ENCODE measurements at regions not wholly inside any gene's neighbourhood (a gene's known extent, or its start where the extent isn't known, plus 50 kb on each side); places are given as distances from the start of the nearest gene placed in this dataset.

DNA sequence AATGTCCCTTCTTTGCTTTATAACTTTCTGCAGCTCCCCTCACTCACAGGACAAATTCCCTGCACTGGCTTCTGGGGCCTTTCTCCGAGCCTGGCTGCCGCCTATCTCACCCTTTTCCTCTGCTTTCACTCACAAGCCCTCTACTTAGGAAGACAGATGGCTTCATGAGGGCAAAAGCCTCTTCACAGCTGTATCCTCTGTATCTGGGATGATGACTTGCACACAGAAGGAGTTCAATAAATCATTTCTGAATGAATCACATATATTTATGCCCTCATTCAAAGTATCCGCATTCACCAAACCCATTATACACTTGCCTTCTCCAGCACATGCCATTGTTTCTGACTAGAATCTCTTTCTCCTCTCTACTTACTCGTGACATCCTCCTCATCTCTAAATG is 159.0 kb upstream of the RIPOR2 start:
- no peak overlapping the region for H2AFZ ChIP-seq (ENCODE audit: low read length)
- H3K9me2 ChIP-seq (replicated peaks; ENCODE audit: low read depth, low read length): no peaks in the 10 kb centered on the region
- no peaks in the 10 kb centered on the region for H3F3A ChIP-seq (ENCODE audit: low read depth)
- peaks cover 3% of the 10 kb centered on the region; the same call in 1 of the 2 replicates for H3K36me3 ChIP-seq (ENCODE audit: insufficient read depth, low read length)
- no peak overlapping the region for H3K4me3 ChIP-seq (ENCODE audit: low read length, poor library complexity, severe bottlenecking)
- TF ChIP-seq EZH2phosphoT487 (IDR thresholded peaks at IDR 0.05; ENCODE audit: borderline replicate concordance): no peak
- TF ChIP-seq, protein P1, sequence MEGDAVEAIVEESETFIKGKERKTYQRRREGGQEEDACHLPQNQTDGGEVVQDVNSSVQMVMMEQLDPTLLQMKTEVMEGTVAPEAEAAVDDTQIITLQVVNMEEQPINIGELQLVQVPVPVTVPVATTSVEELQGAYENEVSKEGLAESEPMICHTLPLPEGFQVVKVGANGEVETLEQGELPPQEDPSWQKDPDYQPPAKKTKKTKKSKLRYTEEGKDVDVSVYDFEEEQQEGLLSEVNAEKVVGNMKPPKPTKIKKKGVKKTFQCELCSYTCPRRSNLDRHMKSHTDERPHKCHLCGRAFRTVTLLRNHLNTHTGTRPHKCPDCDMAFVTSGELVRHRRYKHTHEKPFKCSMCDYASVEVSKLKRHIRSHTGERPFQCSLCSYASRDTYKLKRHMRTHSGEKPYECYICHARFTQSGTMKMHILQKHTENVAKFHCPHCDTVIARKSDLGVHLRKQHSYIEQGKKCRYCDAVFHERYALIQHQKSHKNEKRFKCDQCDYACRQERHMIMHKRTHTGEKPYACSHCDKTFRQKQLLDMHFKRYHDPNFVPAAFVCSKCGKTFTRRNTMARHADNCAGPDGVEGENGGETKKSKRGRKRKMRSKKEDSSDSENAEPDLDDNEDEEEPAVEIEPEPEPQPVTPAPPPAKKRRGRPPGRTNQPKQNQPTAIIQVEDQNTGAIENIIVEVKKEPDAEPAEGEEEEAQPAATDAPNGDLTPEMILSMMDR (conservative IDR thresholded peaks at IDR 0.05; ENCODE audit: low read length): no peak
- no peaks in the 10 kb centered on the region for H3K27me3 ChIP-seq (ENCODE audit: insufficient read depth, low read length, poor library complexity, severe bottlenecking)
- no peak overlapping the region for H3K9ac ChIP-seq (ENCODE audit: low read depth, low read length, poor library complexity, severe bottlenecking)
- H3K9me3 ChIP-seq (ENCODE audit: insufficient read depth, low read depth, low read length): no peaks in the 10 kb centered on the region
- H3K4me2 ChIP-seq (ENCODE audit: low read depth, low read length, poor library complexity, severe bottlenecking): no peak overlapping the region
- H4K20me1 ChIP-seq (ENCODE audit: insufficient read depth, low read length, poor library complexity, severe bottlenecking): no peaks in the 10 kb centered on the region
- H3K4me1 ChIP-seq (ENCODE audit: insufficient read depth, low read length, poor library complexity, severe bottlenecking): peaks cover 4% of the 10 kb centered on the region
- H3K79me2 ChIP-seq (ENCODE audit: insufficient read depth, low read length): no peaks in the 10 kb centered on the region

DNA sequence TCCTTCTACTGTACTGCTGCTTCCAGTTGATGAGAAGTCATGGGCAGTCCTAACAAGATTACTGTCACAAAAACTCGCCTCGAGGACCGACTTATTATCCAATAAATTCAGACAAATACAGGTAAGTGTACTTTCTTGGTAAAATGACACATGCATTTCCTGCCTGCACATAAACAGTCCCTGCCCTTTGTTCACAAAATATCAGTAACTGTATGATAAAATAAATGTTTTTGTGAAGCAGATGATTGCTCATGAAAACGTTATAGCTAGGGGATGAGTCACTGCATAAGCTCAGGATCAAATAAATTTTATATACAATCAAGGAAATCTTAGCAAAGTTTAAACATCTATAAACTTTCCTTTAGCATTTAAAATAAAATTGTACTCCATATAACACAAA is 164.5 kb upstream of the RIPOR2 start:
- H3K9me3 ChIP-seq (ENCODE audit: insufficient read depth, low read depth, low read length): no peaks in the 10 kb centered on the region
- no peak overlapping the region for H3K4me2 ChIP-seq (ENCODE audit: low read depth, low read length, poor library complexity, severe bottlenecking)
- no peaks in the 10 kb centered on the region for H4K20me1 ChIP-seq (ENCODE audit: insufficient read depth, low read length, poor library complexity, severe bottlenecking)
- no peaks in the 10 kb centered on the region for H3K27me3 ChIP-seq (ENCODE audit: insufficient read depth, low read length, poor library complexity, severe bottlenecking)
- TF ChIP-seq, protein P1 (conservative IDR thresholded peaks at IDR 0.05; ENCODE audit: low read length): no peak
- TF ChIP-seq EZH2phosphoT487 (IDR thresholded peaks at IDR 0.05; ENCODE audit: borderline replicate concordance): no peak
- no peaks in the 10 kb centered on the region for H3K79me2 ChIP-seq (ENCODE audit: insufficient read depth, low read length)
- H3K9me2 ChIP-seq (replicated peaks; ENCODE audit: low read depth, low read length): no peaks in the 10 kb centered on the region
- no peak overlapping the region for H3K4me3 ChIP-seq (ENCODE audit: low read length, poor library complexity, severe bottlenecking)
- no peaks in the 10 kb centered on the region for H3F3A ChIP-seq (ENCODE audit: low read depth)
- peaks cover 7% of the 10 kb centered on the region; the same call in 1 of the 2 replicates for H3K36me3 ChIP-seq (ENCODE audit: insufficient read depth, low read length)
- H3K4me1 ChIP-seq (ENCODE audit: insufficient read depth, low read length, poor library complexity, severe bottlenecking): peaks cover 10% of the 10 kb centered on the region
- H2AFZ ChIP-seq (ENCODE audit: low read length): no peak overlapping the region
- no peak overlapping the region for H3K9ac ChIP-seq (ENCODE audit: low read depth, low read length, poor library complexity, severe bottlenecking)

DNA sequence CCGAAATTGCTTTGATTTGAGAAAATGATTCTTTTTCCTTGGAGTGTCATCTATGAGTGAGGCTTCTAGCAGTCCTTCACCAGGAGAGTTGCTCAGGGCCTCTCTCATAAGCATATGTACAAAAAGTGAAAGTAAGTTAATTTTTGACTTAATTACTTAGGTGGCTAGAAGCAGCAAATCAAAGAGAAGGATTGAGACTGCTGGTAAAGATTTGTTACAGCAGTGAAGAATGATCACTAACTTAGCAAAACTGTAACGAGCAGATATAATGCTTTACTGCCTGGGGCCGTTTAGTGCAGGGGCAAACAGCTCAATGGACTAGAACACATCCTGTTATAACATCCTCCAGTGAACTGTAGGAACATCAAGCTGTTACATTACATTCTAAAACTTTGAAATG is 167.8 kb upstream of the RIPOR2 start:
- no peaks in the 10 kb centered on the region for H3K9me3 ChIP-seq (ENCODE audit: insufficient read depth, low read depth, low read length)

More for the DNA sequence above, 167.8 kb upstream of the RIPOR2 start:
- Histone ChIP-seq H3K79me2 (ENCODE audit: insufficient read depth, low read length) (no peaks in the 10 kb centered on the region), H3K4me1 (ENCODE audit: insufficient read depth, low read length, poor library complexity, severe bottlenecking) (peaks cover 10% of the 10 kb centered on the region), H3F3A (ENCODE audit: low read depth) (no peaks in the 10 kb centered on the region), H2AFZ (ENCODE audit: low read length) (no peak overlapping the region), H3K27me3 (ENCODE audit: insufficient read depth, low read length, poor library complexity, severe bottlenecking) (no peaks in the 10 kb centered on the region), H3K9ac (ENCODE audit: low read depth, low read length, poor library complexity, severe bottlenecking) (no peak overlapping the region), H3K9me2 (replicated peaks; ENCODE audit: low read depth, low read length) (no peaks in the 10 kb centered on the region), H4K20me1 (ENCODE audit: insufficient read depth, low read length, poor library complexity, severe bottlenecking) (no peaks in the 10 kb centered on the region), H3K4me2 (ENCODE audit: low read depth, low read length, poor library complexity, severe bottlenecking) (no peak overlapping the region), H3K36me3 (ENCODE audit: insufficient read depth, low read length) (peaks cover 40% of the 10 kb centered on the region; the same call in 1 of the 2 replicates), H3K4me3 (ENCODE audit: low read length, poor library complexity, severe bottlenecking) (no peak overlapping the region)
- TF ChIP-seq, protein P1 (conservative IDR thresholded peaks at IDR 0.05; ENCODE audit: low read length): no peak
- TF ChIP-seq EZH2phosphoT487 (IDR thresholded peaks at IDR 0.05; ENCODE audit: borderline replicate concordance): no peak

Data from Loucy (cell line).